IMR-90 (cell line): ENCODE measurements at regions not wholly inside any gene's neighbourhood (a gene's known extent, or its start where the extent isn't known, plus 50 kb on each side); places are given as distances from the start of the nearest gene placed in this dataset.

Experiments
- ATAC-seq: fragments of 200-7000 bp; cut with Tn5 transposase; 2 replicates; pipeline ENCODE4 v1.9.1; 2020; ENCODE audit warnings: low read depth, mild to moderate bottlenecking, moderate library complexity
- BruUV-seq: library from RNA; stranded (reverse); fragments of 400-500 nt; replicated peaks from 2 replicates; lab custom pipeline; 2021; lab: Mats Ljungman, UMichigan
- CTCF ChIA-PET: fragments of 300-600 bp; formaldehyde crosslinking; extraction: SDS; loops from one replicate; lab custom pipeline; 2021; ENCODE audit warnings: antibody characterized with exemption; lab: Yijun Ruan, JAX
- POLR2A ChIA-PET: fragments of 300-600 bp; sonication (Branson Sonifier 250); formaldehyde crosslinking; loops from one replicate; lab custom pipeline; 2022; ENCODE audit warnings: antibody characterized with exemption; ENCODE audit not compliant: unreplicated experiment; lab: Charles Lee
- DNase-seq: peaks from one replicate; pipeline ENCODE4 v3.0.0; 2013
- H2AFZ ChIP-seq: replicated peaks from 2 replicates; pipeline ENCODE3; 2013; ENCODE audit warnings: low read length, mild to moderate bottlenecking; ENCODE audit not compliant: poor library complexity
- H2AK5ac ChIP-seq: 2 replicates; pipeline ENCODE4 v1.6.1; 2013; ENCODE audit warnings: low read depth, low read length, inconsistent platforms
- H2AK9ac ChIP-seq: replicated peaks from 2 replicates; pipeline ENCODE3; 2013; ENCODE audit warnings: mild to moderate bottlenecking, low read depth, low read length, moderate library complexity; ENCODE audit not compliant: poor library complexity
- H2BK120ac ChIP-seq: 2 replicates; pipeline ENCODE4 v1.6.1; 2013; ENCODE audit warnings: low read depth, low read length, inconsistent platforms
- H2BK15ac ChIP-seq: 3 replicates; pipeline ENCODE4 v1.6.1; 2013; ENCODE audit warnings: low read depth, low read length, inconsistent platforms
- H2BK20ac ChIP-seq: 2 replicates; pipeline ENCODE4 v1.6.1; 2013; ENCODE audit warnings: low read depth, mild to moderate bottlenecking, inconsistent platforms, low read length, moderate library complexity
- H2BK5ac ChIP-seq: 2 replicates; pipeline ENCODE4 v1.6.1; 2013; ENCODE audit warnings: mild to moderate bottlenecking, low read depth, low read length, inconsistent platforms; ENCODE audit not compliant: poor library complexity, severe bottlenecking
- H3K14ac ChIP-seq: replicated peaks from 2 replicates; pipeline ENCODE4 v1.6.1; 2013; ENCODE audit warnings: low read depth, low read length, inconsistent platforms
- H3K18ac ChIP-seq: 2 replicates; pipeline ENCODE4 v1.6.1; 2013; ENCODE audit warnings: low read depth, low read length, control low read depth
- H3K23ac ChIP-seq: 2 replicates; pipeline ENCODE4 v1.6.1; 2013; ENCODE audit warnings: low read depth, low read length, inconsistent platforms
- H3K27ac ChIP-seq: 2 replicates; pipeline ENCODE4 v1.5.1; 2013; ENCODE audit warnings: mild to moderate bottlenecking, control low read depth, low read length; ENCODE audit not compliant: insufficient read depth
- H3K27me3 ChIP-seq: 2 replicates; pipeline ENCODE4 v1.6.1; 2013; ENCODE audit warnings: low read length; ENCODE audit not compliant: control insufficient read depth, insufficient read depth
- H3K36me3 ChIP-seq: 2 replicates; pipeline ENCODE4 v1.6.1; 2013; ENCODE audit warnings: low read length, mixed read lengths; ENCODE audit not compliant: control insufficient read depth, insufficient read depth
- H3K4ac ChIP-seq: 2 replicates; pipeline ENCODE4 v1.6.1; 2013; ENCODE audit warnings: low read depth, low read length, inconsistent platforms
- H3K4me1 ChIP-seq: 2 replicates; pipeline ENCODE4 v1.6.1; 2013; ENCODE audit warnings: low read length, mixed read lengths; ENCODE audit not compliant: control insufficient read depth, insufficient read depth
- H3K4me2 ChIP-seq: 2 replicates; pipeline ENCODE4 v1.6.1; 2013; ENCODE audit warnings: low read depth, mild to moderate bottlenecking, control low read depth, low read length, moderate library complexity
- H3K4me3 ChIP-seq: 2 replicates; pipeline ENCODE4 v1.5.1; 2013; ENCODE audit warnings: low read depth, mild to moderate bottlenecking, control low read depth, low read length, moderate library complexity; ENCODE audit not compliant: insufficient read depth
- H3K56ac ChIP-seq: 2 replicates; pipeline ENCODE4 v1.6.1; 2013; ENCODE audit warnings: low read length, inconsistent platforms; ENCODE audit not compliant: insufficient read depth; ENCODE audit errors: extremely low read depth
- H3K79me1 ChIP-seq, 2 experiments: 2 replicates each; pipeline ENCODE4 v1.6.1; 2013; ENCODE audit warnings: low read length in 2 of 2, inconsistent platforms in 1 of 2, low read depth in 1 of 2
- H3K9ac ChIP-seq: 2 replicates; pipeline ENCODE4 v1.6.1; 2013; ENCODE audit warnings: low read depth, low read length, control low read depth
- H3K9me1 ChIP-seq: 2 replicates; pipeline ENCODE4 v1.6.1; 2013; ENCODE audit warnings: low read length, inconsistent platforms; ENCODE audit not compliant: insufficient read depth
- H3K9me3 ChIP-seq: 2 replicates; pipeline ENCODE4 v1.6.1; 2013; ENCODE audit warnings: low read length; ENCODE audit not compliant: control insufficient read depth, insufficient read depth
- H4K20me1 ChIP-seq: 2 replicates; pipeline ENCODE4 v1.6.1; 2013; ENCODE audit warnings: low read length, inconsistent platforms; ENCODE audit not compliant: insufficient read depth
- H4K5ac ChIP-seq: 2 replicates; pipeline ENCODE4 v1.6.1; 2013; ENCODE audit warnings: mild to moderate bottlenecking, low read depth, low read length, control low read depth
- H4K8ac ChIP-seq, 2 experiments: 2 replicates each; pipeline ENCODE4 v1.6.1; 2013; ENCODE audit warnings: low read depth in 2 of 2, low read length in 2 of 2, control low read depth in 1 of 2, inconsistent platforms in 1 of 2
- H4K91ac ChIP-seq: 2 replicates; pipeline ENCODE4 v1.6.1; 2013; ENCODE audit warnings: low read depth, low read length, inconsistent platforms; ENCODE audit not compliant: insufficient read depth
- BHLHE40 ChIP-seq: fragments of 150-350 bp; IDR thresholded peaks from 2 replicates; pipeline ENCODE4 v1.6.1; 2016; ENCODE audit warnings: mild to moderate bottlenecking, low read depth, low read length
- CEBPB ChIP-seq: IDR thresholded peaks from 2 replicates; pipeline ENCODE4 v1.6.1; 2012; ENCODE audit warnings: low read depth, low read length, improper control_type of control experiment
- CHD1 ChIP-seq: IDR thresholded peaks from 2 replicates; pipeline ENCODE4 v1.6.1; 2012; ENCODE audit warnings: low read depth, low read length, improper control_type of control experiment
- FOS ChIP-seq: fragments of 150-350 bp; IDR thresholded peaks from 2 replicates; pipeline ENCODE4 v1.6.1; 2016; ENCODE audit warnings: low read depth, low read length
- MAZ ChIP-seq: IDR thresholded peaks from 2 replicates; pipeline ENCODE4 v1.6.1; 2012; ENCODE audit warnings: low read depth, mild to moderate bottlenecking, low read length, improper control_type of control experiment, moderate library complexity, borderline replicate concordance
- MXI1 ChIP-seq: IDR thresholded peaks from 2 replicates; pipeline ENCODE4 v1.6.1; 2012; ENCODE audit warnings: low read depth, mild to moderate bottlenecking, low read length, moderate library complexity, borderline replicate concordance
- POLR2A ChIP-seq: IDR thresholded peaks from 2 replicates; pipeline ENCODE4 v1.6.1; 2012; ENCODE audit warnings: mild to moderate bottlenecking, low read depth, low read length
- RCOR1 ChIP-seq: IDR thresholded peaks from 2 replicates; pipeline ENCODE4 v1.6.1; 2012; ENCODE audit warnings: mild to moderate bottlenecking, low read length, improper control_type of control experiment; ENCODE audit not compliant: insufficient replicate concordance
- RFX5 ChIP-seq: IDR thresholded peaks from 2 replicates; pipeline ENCODE4 v1.8.0; 2012; ENCODE audit warnings: low read depth, mild to moderate bottlenecking, low read length, moderate library complexity
- SMC3 ChIP-seq: fragments of 150-350 bp; IDR thresholded peaks from 2 replicates; pipeline ENCODE4 v1.6.1; 2016; ENCODE audit warnings: low read depth, mild to moderate bottlenecking, antibody characterized with exemption, low read length, moderate library complexity
- WGBS, 2 experiments: methylation state at CpG; one replicate each; pipeline versions ENCODE4 v1.1.5 to v1.1.7; 2013; ENCODE audit warnings: missing lambda C conversion rate in 2 of 2; ENCODE audit not compliant: insufficient read length in 1 of 2; ENCODE audit errors: extremely low coverage in 2 of 2; 5-methylcytosine and 5-hydroxymethylcytosine counted together
- dilution Hi-C: fragments of 300-500 bp; cut with HindIII; formaldehyde crosslinking; loops from one replicate; pipeline ENCODE4 v1.14.3; 2018; ENCODE audit warnings: low sequenced_read_pairs; ENCODE audit not compliant: unreplicated experiment
- in situ Hi-C: fragments of 300-500 bp; cut with MboI; formaldehyde crosslinking; loops from 3 replicates; pipeline ENCODE4 v1.14.3; 2019; ENCODE audit warnings: low sequenced_read_pairs, inconsistent platforms, mixed read lengths
- intact Hi-C: fragments of 100-400 bp; cut with micrococcal nuclease; formaldehyde crosslinking; loops from 2 replicates; pipeline ENCODE4 v1.10.0; 2022
- TF ChIP-seq, protein P1 (sequence below): fragments of 150-350 bp; IDR thresholded peaks from 2 replicates; pipeline ENCODE4 v1.6.1; 2016; ENCODE audit warnings: low read depth, mild to moderate bottlenecking, low read length, moderate library complexity, borderline replicate concordance
- TF ChIP-seq, protein P2 (sequence below): conservative IDR thresholded peaks from 2 replicates; pipeline ENCODE4 v1.5.1; 2012; ENCODE audit warnings: mild to moderate bottlenecking, low read depth, low read length, improper control_type of control experiment
- TF ChIP-seq, protein P3 (sequence below): fragments of 150-350 bp; IDR thresholded peaks from 2 replicates; pipeline ENCODE4 v1.6.1; 2017; ENCODE audit warnings: mild to moderate bottlenecking, antibody characterized with exemption, low read length, low read depth

DNA sequence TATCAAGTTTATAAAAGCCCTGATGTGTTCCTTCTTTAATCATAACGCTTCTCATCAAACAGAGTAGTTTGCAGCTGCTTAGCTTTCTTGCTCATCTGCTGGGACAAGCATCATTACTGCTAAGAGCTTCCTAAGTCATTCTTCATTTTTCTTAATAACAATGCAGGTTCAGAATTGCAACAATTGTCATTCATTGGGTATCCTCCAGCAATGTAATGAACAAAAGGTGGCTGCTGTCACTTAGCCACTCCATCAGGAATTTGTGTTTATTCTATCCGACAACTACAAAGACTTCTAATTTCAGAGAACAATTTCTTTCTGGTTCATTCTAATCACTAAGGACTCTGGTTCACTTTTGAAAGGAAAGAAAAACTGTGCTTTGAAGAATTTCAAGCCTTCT, 836.7 kb upstream of the CDH10 start:
- H3K4me1 ChIP-seq: no peaks in the 10 kb centered on the region
- BruUV-seq: no TSS peak
- dilution Hi-C loops: no loop called here
- H2BK120ac ChIP-seq: no peak overlapping the region
- H3K9ac ChIP-seq: no peak overlapping the region
- intact Hi-C loops: no loop called here
- WGBS, 2 experiments: 0% methylated on average over 1 of the region's 2 CpGs; no CpG with 5 or more reads in 1 of the 2 experiments
- H3K4me2 ChIP-seq: no peak overlapping the region
- no peak overlapping the region for H2BK20ac ChIP-seq
- no peak overlapping the region for H4K8ac ChIP-seq
- no peaks in the 10 kb centered on the region for H3K27me3 ChIP-seq
- CTCF ChIA-PET: no interaction called here
- ATAC-seq (no peak), DNase-seq (no peak)
- no peak overlapping the region for H2BK5ac ChIP-seq
- H3K9me1 ChIP-seq: no peaks in the 10 kb centered on the region
- H2AK9ac ChIP-seq: no peak overlapping the region
- no peak overlapping the region for H3K4ac ChIP-seq
- H3K79me1 ChIP-seq: no peaks in the 10 kb centered on the region
- H4K5ac ChIP-seq: no peak overlapping the region
- no peaks in the 10 kb centered on the region for H4K20me1 ChIP-seq
- no peak overlapping the region for H3K14ac ChIP-seq
- no peak overlapping the region for H2AFZ ChIP-seq
- no peak overlapping the region for H3K4me3 ChIP-seq
- no peak overlapping the region for H3K18ac ChIP-seq
- POLR2A ChIA-PET: no interaction called here
- no peak overlapping the region for H2BK15ac ChIP-seq
- no peaks in the 10 kb centered on the region for H3K9me3 ChIP-seq
- H4K91ac ChIP-seq: no peak overlapping the region
- no peak overlapping the region for H3K27ac ChIP-seq
- H3K56ac ChIP-seq: no peak overlapping the region
- H3K23ac ChIP-seq: no peak overlapping the region
- in situ Hi-C loops: no loop called here
- no peak for TF ChIP-seq MXI1
- TF ChIP-seq FOS: no peak
- TF ChIP-seq, protein P1, sequence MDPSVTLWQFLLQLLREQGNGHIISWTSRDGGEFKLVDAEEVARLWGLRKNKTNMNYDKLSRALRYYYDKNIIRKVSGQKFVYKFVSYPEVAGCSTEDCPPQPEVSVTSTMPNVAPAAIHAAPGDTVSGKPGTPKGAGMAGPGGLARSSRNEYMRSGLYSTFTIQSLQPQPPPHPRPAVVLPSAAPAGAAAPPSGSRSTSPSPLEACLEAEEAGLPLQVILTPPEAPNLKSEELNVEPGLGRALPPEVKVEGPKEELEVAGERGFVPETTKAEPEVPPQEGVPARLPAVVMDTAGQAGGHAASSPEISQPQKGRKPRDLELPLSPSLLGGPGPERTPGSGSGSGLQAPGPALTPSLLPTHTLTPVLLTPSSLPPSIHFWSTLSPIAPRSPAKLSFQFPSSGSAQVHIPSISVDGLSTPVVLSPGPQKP: no peak
- TF ChIP-seq, protein P2, sequence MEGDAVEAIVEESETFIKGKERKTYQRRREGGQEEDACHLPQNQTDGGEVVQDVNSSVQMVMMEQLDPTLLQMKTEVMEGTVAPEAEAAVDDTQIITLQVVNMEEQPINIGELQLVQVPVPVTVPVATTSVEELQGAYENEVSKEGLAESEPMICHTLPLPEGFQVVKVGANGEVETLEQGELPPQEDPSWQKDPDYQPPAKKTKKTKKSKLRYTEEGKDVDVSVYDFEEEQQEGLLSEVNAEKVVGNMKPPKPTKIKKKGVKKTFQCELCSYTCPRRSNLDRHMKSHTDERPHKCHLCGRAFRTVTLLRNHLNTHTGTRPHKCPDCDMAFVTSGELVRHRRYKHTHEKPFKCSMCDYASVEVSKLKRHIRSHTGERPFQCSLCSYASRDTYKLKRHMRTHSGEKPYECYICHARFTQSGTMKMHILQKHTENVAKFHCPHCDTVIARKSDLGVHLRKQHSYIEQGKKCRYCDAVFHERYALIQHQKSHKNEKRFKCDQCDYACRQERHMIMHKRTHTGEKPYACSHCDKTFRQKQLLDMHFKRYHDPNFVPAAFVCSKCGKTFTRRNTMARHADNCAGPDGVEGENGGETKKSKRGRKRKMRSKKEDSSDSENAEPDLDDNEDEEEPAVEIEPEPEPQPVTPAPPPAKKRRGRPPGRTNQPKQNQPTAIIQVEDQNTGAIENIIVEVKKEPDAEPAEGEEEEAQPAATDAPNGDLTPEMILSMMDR: no peak
- no peak for TF ChIP-seq BHLHE40
- no peak for TF ChIP-seq CEBPB
- TF ChIP-seq, protein P3, sequence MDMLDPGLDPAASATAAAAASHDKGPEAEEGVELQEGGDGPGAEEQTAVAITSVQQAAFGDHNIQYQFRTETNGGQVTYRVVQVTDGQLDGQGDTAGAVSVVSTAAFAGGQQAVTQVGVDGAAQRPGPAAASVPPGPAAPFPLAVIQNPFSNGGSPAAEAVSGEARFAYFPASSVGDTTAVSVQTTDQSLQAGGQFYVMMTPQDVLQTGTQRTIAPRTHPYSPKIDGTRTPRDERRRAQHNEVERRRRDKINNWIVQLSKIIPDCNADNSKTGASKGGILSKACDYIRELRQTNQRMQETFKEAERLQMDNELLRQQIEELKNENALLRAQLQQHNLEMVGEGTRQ: no peak
- TF ChIP-seq MAZ: no peak
- no peak for TF ChIP-seq CHD1
- TF ChIP-seq POLR2A: no peak
- TF ChIP-seq RCOR1: no peak
- TF ChIP-seq RFX5: no peak
- TF ChIP-seq SMC3: no peak
- H3K36me3 ChIP-seq: no peaks in the 10 kb centered on the region
- H2AK5ac ChIP-seq: no peak overlapping the region
